Epithelial cell of prostate (primary cell): ENCODE measurements at regions not wholly inside any gene's neighbourhood (a gene's known extent, or its start where the extent isn't known, plus 50 kb on each side); places are given as distances from the start of the nearest gene placed in this dataset.
"Not testable (repeated sequence)": the region's sequence is repeated elsewhere in the genome, so short reads cannot be mapped to it uniquely, and the experiment has no call there.

Source experiments
- DNase-seq: peaks from one replicate; pipeline ENCODE4 v3.0.0-alpha.2; 2011; ENCODE audit warnings: low read depth, low spot score
- H3K27ac ChIP-seq: fragments of 450-650 bp; 2 replicates; pipeline ENCODE4 v1.5.1; 2017; ENCODE audit warnings: mild to moderate bottlenecking

GRCh38 chr2:111382507-111382906 is 261.8 kb downstream of the BCL2L11 start:
- DNase-seq, H3K27ac ChIP-seq: not testable (repeated sequence)

- H3K27ac ChIP-seq, DNase-seq: not testable (repeated sequence)
Measured at GRCh38 chr2:111383311-111383710, 262.6 kb downstream of the BCL2L11 start.

- DNase-seq, H3K27ac ChIP-seq: not testable (repeated sequence)
Measured at GRCh38 chr2:111385226-111385957, 264.7 kb downstream of the BCL2L11 start.

- not testable (repeated sequence) for H3K27ac ChIP-seq, DNase-seq
Measured at GRCh38 chr2:111390605-111391004, 269.9 kb downstream of the BCL2L11 start.

GRCh38 chr2:111395350-111396128 is 274.8 kb downstream of the BCL2L11 start:
- not testable (repeated sequence) for H3K27ac ChIP-seq, DNase-seq

GRCh38 chr2:111400598-111401253 is 280.0 kb downstream of the BCL2L11 start:
- DNase-seq, H3K27ac ChIP-seq: not testable (repeated sequence)

- H3K27ac ChIP-seq: peak overlapping the region; percentile 56
Measured at GRCh38 chr2:111401270-111402140, 280.8 kb downstream of the BCL2L11 start.

GRCh38 chr2:111402450-111402849 is 281.7 kb downstream of the BCL2L11 start:
- DNase-seq, H3K27ac ChIP-seq: not testable (repeated sequence)

More at GRCh38 chr2:111401270-111402140, 280.8 kb downstream of the BCL2L11 start:
- DNase-seq: not testable (repeated sequence)

GRCh38 chr2:111403287-111403686 is 282.6 kb downstream of the BCL2L11 start:
- DNase-seq: not testable (repeated sequence)

GRCh38 chr2:111406616-111407015 is 285.9 kb downstream of the BCL2L11 start:
- DNase-seq, H3K27ac ChIP-seq: not testable (repeated sequence)

More at GRCh38 chr2:111403287-111403686, 282.6 kb downstream of the BCL2L11 start:
- H3K27ac ChIP-seq: not testable (repeated sequence)

- H3K27ac ChIP-seq, DNase-seq: not testable (repeated sequence)
Measured at GRCh38 chr2:111407632-111408194, 287.0 kb downstream of the BCL2L11 start.

GRCh38 chr2:111410868-111411406 is 290.2 kb downstream of the BCL2L11 start:
- not testable (repeated sequence) for DNase-seq, H3K27ac ChIP-seq

GRCh38 chr2:111411867-111412681 is 291.4 kb downstream of the BCL2L11 start:
- not testable (repeated sequence) for H3K27ac ChIP-seq, DNase-seq

GRCh38 chr2:111412841-111413650 is 292.3 kb downstream of the BCL2L11 start:
- H3K27ac ChIP-seq, DNase-seq: not testable (repeated sequence)

- DNase-seq, H3K27ac ChIP-seq: not testable (repeated sequence)
Measured at GRCh38 chr2:111413950-111414349, 293.2 kb downstream of the BCL2L11 start.

GRCh38 chr2:111415765-111416743 is 295.3 kb downstream of the BCL2L11 start:
- H3K27ac ChIP-seq: not testable (repeated sequence)

More at GRCh38 chr2:111415765-111416743, 295.3 kb downstream of the BCL2L11 start:
- DNase-seq: not testable (repeated sequence)
